MCF 10A (cell line): ENCODE measurements at regions not wholly inside any gene's neighbourhood (a gene's known extent, or its start where the extent isn't known, plus 50 kb on each side); places are given as distances from the start of the nearest gene placed in this dataset.

Experiments
- BruUV-seq: library from RNA; stranded (reverse); fragments of 400-500 nt; replicated peaks from 2 replicates; lab custom pipeline; 2021; lab: Mats Ljungman, UMichigan
- CTCF ChIA-PET: fragments of 300-600 bp; sonication (Branson Sonifier 250); formaldehyde crosslinking; extraction: SDS; loops from one replicate; lab custom pipeline; 2021; ENCODE audit warnings: antibody characterized with exemption, inconsistent platforms; lab: Yijun Ruan, JAX
- POLR2A ChIA-PET: fragments of 300-600, 350-650 bp; sonication (Branson Sonifier 250); formaldehyde crosslinking; extraction: SDS; loops from one replicate; lab custom pipeline; 2020; ENCODE audit warnings: antibody characterized with exemption, inconsistent platforms; lab: Yijun Ruan, JAX
- DNase-seq: peaks from one replicate; pipeline ENCODE4 v3.0.0-alpha.2; 2018; ENCODE audit not compliant: unreplicated experiment
- H3K27ac Mint-ChIP-seq: one replicate; pipeline ENCODE4 v1.8.0; 2022; ENCODE audit warnings: mild to moderate bottlenecking, low read depth, mixed read lengths; ENCODE audit not compliant: unreplicated experiment
- H3K27me3 Mint-ChIP-seq: one replicate; pipeline ENCODE4 v1.8.0; 2022; ENCODE audit warnings: mixed read lengths; ENCODE audit not compliant: insufficient read depth, unreplicated experiment
- H3K36me3 Mint-ChIP-seq: one replicate; pipeline ENCODE4 v1.8.0; 2022; ENCODE audit warnings: mild to moderate bottlenecking, moderate library complexity, mixed read lengths; ENCODE audit not compliant: insufficient read depth, unreplicated experiment
- H3K4me1 Mint-ChIP-seq: one replicate; pipeline ENCODE4 v1.8.0; 2022; ENCODE audit warnings: mixed read lengths; ENCODE audit not compliant: insufficient read depth, unreplicated experiment
- H3K4me3 Mint-ChIP-seq: one replicate; pipeline ENCODE4 v1.8.0; 2022; ENCODE audit warnings: mild to moderate bottlenecking, moderate library complexity, mixed read lengths; ENCODE audit not compliant: unreplicated experiment
- H3K9me3 Mint-ChIP-seq: one replicate; pipeline ENCODE4 v1.8.0; 2022; ENCODE audit warnings: mixed read lengths; ENCODE audit not compliant: unreplicated experiment
- intact Hi-C: fragments of 100-400 bp; cut with micrococcal nuclease; formaldehyde crosslinking; loops from 2 replicates; pipeline ENCODE4 v1.14.1; 2022
- TF ChIP-seq, protein P1 (sequence below): fragments of 200-600 bp; IDR thresholded peaks from one replicate; pipeline ENCODE4 v1.8.0; 2022; ENCODE audit warnings: antibody characterized with exemption, mild to moderate bottlenecking; ENCODE audit not compliant: unreplicated experiment

DNA sequence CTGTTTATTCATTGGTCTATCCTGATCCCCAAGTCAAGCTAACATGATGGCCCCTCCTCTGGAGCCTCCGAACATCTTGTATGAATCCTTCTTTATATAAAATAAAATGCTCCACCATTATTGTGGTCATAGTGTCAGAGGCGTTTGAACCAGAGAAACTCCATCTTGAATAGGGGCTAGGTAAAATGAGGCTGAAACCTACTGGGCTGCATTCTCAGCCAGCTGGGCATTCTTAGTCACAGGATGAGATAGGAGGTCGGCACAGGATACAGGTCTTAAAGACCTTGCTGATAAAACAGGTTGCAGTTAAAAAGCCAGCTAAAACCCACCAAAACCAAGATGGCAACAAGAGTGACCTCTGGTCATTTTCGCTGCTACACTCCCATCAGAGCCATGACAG is 905.8 kb upstream of the AUTS2 start:
- BruUV-seq, result no TSS peak
- ChIA-PET CTCF (no interaction called here), POLR2A (no interaction called here)
- H3K4me3 Mint-ChIP-seq, result no peak overlapping the region
- H3K4me1 Mint-ChIP-seq, result no peaks in the 10 kb centered on the region
- H3K27ac Mint-ChIP-seq, result no peak overlapping the region
- H3K36me3 Mint-ChIP-seq, result no peaks in the 10 kb centered on the region
- H3K9me3 Mint-ChIP-seq, result peaks cover 21% of the 10 kb centered on the region
- no peak for DNase-seq
- no peaks in the 10 kb centered on the region for H3K27me3 Mint-ChIP-seq
- intact Hi-C loops, result no loop called here
- TF ChIP-seq, protein P1, sequence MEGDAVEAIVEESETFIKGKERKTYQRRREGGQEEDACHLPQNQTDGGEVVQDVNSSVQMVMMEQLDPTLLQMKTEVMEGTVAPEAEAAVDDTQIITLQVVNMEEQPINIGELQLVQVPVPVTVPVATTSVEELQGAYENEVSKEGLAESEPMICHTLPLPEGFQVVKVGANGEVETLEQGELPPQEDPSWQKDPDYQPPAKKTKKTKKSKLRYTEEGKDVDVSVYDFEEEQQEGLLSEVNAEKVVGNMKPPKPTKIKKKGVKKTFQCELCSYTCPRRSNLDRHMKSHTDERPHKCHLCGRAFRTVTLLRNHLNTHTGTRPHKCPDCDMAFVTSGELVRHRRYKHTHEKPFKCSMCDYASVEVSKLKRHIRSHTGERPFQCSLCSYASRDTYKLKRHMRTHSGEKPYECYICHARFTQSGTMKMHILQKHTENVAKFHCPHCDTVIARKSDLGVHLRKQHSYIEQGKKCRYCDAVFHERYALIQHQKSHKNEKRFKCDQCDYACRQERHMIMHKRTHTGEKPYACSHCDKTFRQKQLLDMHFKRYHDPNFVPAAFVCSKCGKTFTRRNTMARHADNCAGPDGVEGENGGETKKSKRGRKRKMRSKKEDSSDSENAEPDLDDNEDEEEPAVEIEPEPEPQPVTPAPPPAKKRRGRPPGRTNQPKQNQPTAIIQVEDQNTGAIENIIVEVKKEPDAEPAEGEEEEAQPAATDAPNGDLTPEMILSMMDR, result no peak

DNA sequence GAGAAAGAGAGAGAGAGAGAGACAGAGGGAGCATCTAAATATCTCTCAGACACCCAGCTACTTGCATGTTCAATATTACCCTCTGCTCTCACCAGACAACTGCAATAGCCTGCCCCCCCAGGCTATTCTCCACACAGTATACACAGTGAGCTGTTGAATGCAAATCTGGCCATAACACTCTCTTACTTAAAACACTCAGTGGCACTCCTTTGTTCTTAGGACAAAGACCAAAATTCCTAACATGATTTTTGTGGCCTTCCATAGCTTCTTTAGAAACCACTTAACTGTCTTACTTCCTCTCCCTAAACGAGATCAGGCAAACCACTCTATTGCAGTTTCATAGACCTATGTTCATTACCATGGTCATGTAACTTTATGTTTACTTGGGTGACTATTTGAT is 903.6 kb upstream of the AUTS2 start:
- TF ChIP-seq, protein P1, result no peak
- no TSS peak for BruUV-seq
- ChIA-PET CTCF (no interaction called here), POLR2A (no interaction called here)
- Mint-ChIP-seq H3K27me3 (no peaks in the 10 kb centered on the region), H3K4me3 (no peak overlapping the region), H3K9me3 (peaks cover 21% of the 10 kb centered on the region), H3K4me1 (no peaks in the 10 kb centered on the region), H3K27ac (no peak overlapping the region), H3K36me3 (no peaks in the 10 kb centered on the region)
- no peak for DNase-seq
- intact Hi-C loops, result no loop called here

DNA sequence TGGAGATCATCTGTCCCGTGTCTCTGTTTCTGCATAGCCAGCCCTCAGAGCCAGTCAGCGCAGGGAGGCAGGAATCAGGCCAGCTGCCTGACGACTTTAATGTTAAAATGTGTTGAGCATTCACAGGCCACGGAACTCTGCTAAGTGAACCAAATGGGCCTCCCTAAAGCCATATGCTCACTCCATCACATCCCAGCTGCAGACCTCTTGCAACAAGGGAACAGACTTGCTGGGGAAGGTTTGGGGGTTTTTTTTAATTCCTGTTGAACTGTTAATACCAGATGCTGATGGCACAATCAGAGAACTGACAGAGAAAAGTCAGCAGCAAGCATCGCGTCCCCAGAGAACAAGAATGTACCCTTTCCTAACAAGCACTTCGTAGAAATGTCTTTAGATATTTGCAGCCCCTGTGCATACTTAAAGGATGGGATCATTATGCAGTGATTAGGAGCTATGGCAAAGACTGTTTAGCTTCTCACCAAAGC is 900.4 kb upstream of the AUTS2 start:
- no TSS peak for BruUV-seq
- Mint-ChIP-seq H3K4me1 (no peaks in the 10 kb centered on the region), H3K9me3 (peaks cover 21% of the 10 kb centered on the region), H3K27me3 (no peaks in the 10 kb centered on the region), H3K4me3 (no peak overlapping the region), H3K27ac (no peak overlapping the region), H3K36me3 (no peaks in the 10 kb centered on the region)
- no peak for DNase-seq
- ChIA-PET CTCF (interaction anchor here (0.6 kb wide), 1 partner anchor 20 kb away, joined by 3 read pairs; no protein-coding TSS in a partner anchor), POLR2A (no interaction called here)
- TF ChIP-seq, protein P1, result no peak
- intact Hi-C loops, result no loop called here

DNA sequence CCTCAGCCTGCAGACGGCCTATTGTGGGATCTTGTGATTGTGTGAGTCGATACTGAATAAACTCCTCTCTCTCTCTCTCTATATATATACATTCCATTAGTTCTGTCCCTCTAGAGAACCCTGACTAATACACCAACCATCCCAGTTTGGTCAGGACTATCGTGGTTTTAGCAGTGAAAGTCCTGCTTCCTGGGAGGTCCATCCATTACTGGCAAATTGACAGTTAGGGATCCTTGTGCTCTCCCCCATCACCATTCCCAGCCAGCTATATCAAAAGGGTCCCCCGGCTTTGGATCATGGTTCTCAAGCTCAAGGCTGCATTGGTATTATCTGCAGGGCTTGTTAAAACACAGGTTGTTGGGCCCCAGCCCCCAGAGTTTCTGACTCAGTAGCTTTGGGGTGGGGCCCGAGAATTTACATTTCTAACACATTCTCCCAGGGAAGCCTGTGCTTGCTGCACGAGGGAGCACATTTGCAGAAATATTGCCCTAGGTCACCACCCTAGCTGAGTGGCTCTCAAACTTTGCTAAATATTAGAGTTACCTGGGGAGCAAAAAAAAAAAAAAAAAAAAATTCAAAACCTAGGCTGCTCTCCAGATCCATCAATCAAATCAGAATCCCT is 899.1 kb upstream of the AUTS2 start:
- no peak for DNase-seq
- no peak overlapping the region for H3K27ac Mint-ChIP-seq
- intact Hi-C loops, result no loop called here
- H3K4me3 Mint-ChIP-seq, result no peak overlapping the region
- no peaks in the 10 kb centered on the region for H3K27me3 Mint-ChIP-seq
- TF ChIP-seq, protein P1, result no peak
- H3K4me1 Mint-ChIP-seq, result no peaks in the 10 kb centered on the region
- peaks cover 31% of the 10 kb centered on the region for H3K9me3 Mint-ChIP-seq
- CTCF ChIA-PET, result no interaction called here
- BruUV-seq, result no TSS peak
- POLR2A ChIA-PET, result no interaction called here
- H3K36me3 Mint-ChIP-seq, result no peaks in the 10 kb centered on the region
